Colonic mucosa (tissue), 4 donors: ENCODE measurements at regions not wholly inside any gene's neighbourhood (a gene's known extent, or its start where the extent isn't known, plus 50 kb on each side); places are given as distances from the start of the nearest gene placed in this dataset.

Experiments used
- DNase-seq: peaks from one replicate; pipeline ENCODE4 v3.0.0-alpha.2; 2020
- H3K27ac ChIP-seq: fragments of 200-600 bp; one replicate; pipeline ENCODE4 v1.8.0; 2021
- H3K27me3 ChIP-seq: fragments of 200-600 bp; one replicate; pipeline ENCODE4 v1.8.0; 2021
- H3K36me3 ChIP-seq: fragments of 200-600 bp; one replicate; pipeline ENCODE4 v1.8.0; 2021
- H3K4me1 ChIP-seq: fragments of 200-600 bp; one replicate; pipeline ENCODE4 v1.8.0; 2021; ENCODE audit warnings: mild to moderate bottlenecking
- H3K4me3 ChIP-seq: fragments of 200-600 bp; one replicate; pipeline ENCODE4 v1.8.0; 2021
- H3K9ac ChIP-seq, 2 donors: one replicate each; pipeline ENCODE4 v1.7.0; 2013; ENCODE audit warnings: control low read depth in 2 of 2, low read depth in 2 of 2, low read length in 2 of 2
- H3K9me3 ChIP-seq: fragments of 200-600 bp; one replicate; pipeline ENCODE4 v1.8.0; 2021
- CTCF ChIP-seq: fragments of 200-600 bp; IDR thresholded peaks from one replicate; pipeline ENCODE4 v1.8.0; 2022; ENCODE audit warnings: antibody characterized with exemption, mild to moderate bottlenecking
- intact Hi-C: fragments of 100-400 bp; cut with DNase I; formaldehyde crosslinking; loops from one replicate; pipeline ENCODE4 v1.14.1; 2022
- donor health status: healthy.
- donor health status: DM: no; HTN: no; CAD: no.
- donor health status: DM: no; HTN: no; CAD: no.

DNA sequence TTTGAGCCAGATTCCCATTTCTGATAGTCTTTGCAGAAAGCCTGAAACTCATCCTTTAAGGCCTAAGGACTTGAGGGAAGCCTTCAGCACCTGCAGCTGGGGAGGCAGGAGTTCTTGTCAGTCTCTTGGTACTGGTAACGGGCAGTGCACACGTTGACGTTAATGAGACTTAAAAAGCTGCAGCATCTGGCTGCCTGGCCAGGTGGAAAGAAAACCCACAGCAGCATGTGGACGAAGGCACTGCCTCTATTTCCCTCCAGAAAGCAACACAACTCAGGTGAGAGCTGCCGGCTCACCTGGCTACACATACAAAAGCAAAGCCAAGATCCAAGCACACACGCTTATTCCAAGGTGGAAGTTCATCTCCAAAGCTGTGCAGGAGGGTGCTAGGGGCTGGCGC lies 178.8 kb downstream of the ANAPC1 start:
- no peak for TF ChIP-seq CTCF
- Histone ChIP-seq H3K9ac (peak overlapping the region in 1 of 2 donors; percentile 34), H3K9me3 (no peaks in the 10 kb centered on the region), H3K36me3 (no peaks in the 10 kb centered on the region), H3K4me1 (peaks cover 6% of the 10 kb centered on the region), H3K27me3 (no peaks in the 10 kb centered on the region), H3K27ac (no peak overlapping the region), H3K4me3 (no peak overlapping the region)
- DNase-seq, result no peak
- intact Hi-C loops, result no loop called here

DNA sequence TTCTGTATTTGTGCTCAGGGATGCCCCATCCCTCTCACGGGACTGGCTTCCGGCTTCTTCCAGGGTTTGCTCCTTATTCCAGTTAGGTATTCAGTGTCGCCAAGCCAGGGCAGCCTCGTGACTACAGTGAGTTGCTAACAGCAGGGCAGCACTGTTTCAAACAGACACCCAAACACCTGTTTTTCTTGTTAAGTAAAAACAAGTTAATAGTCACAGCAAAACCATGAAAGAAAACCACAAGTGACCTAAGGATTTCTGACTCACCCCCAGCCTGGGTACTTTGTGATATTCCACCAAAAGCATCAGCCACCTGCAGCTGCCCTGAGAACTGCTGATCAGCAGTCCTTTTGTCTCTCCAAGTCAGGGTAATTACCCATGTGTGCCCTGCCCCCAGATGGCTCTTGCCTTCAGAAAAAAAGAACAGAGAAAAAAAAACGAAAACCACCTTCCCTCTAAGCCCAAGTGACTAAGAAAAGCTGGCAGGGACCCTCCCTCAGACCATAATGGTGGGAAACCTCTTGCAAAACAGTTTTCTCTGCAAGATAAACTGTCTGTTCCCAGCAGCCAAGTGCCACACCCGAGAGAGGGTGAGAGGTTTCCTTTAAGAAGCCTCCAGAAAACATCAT lies 178.2 kb downstream of the ANAPC1 start:
- Histone ChIP-seq H3K4me1 (peaks cover 6% of the 10 kb centered on the region), H3K9me3 (no peaks in the 10 kb centered on the region), H3K27me3 (no peaks in the 10 kb centered on the region), H3K27ac (no peak overlapping the region), H3K4me3 (no peak overlapping the region), H3K36me3 (no peaks in the 10 kb centered on the region), H3K9ac (peak overlapping the region in 1 of 2 donors; percentile 34)
- intact Hi-C loops, result no loop called here
- DNase-seq, result no peak
- no peak for TF ChIP-seq CTCF

DNA sequence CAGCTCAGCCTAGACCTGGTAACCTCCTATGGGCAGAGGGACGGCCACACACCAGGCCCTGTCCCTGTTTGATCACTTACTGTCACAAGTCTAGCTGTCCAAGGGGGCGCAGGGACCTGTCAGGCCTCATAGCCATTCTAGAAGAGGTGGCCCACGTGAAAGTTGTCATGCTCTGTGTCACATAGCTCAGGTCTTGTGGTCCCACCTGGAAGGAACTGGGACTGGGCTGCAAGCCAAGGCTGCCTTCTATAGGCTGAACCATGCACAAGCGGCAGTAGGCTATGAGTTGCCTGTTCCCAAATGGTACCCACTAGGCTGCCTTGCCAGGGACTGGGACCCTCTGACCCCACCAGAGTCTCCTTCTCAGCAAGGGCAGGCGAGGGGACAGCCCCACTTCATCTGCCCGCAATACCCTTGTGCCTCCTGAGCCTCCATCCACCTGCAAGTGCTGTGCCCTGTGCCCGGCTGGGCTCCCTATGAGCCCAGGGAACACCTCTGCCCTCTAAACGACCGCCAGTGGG lies 177.5 kb downstream of the ANAPC1 start:
- no peaks in the 10 kb centered on the region for H3K27me3 ChIP-seq
- no peak overlapping the region for H3K9ac ChIP-seq
- peaks cover 6% of the 10 kb centered on the region for H3K4me1 ChIP-seq
- intact Hi-C loops, result no loop called here
- TF ChIP-seq CTCF, result no peak
- H3K4me3 ChIP-seq, result no peak overlapping the region
- H3K36me3 ChIP-seq, result no peaks in the 10 kb centered on the region
- no peak for DNase-seq
- no peaks in the 10 kb centered on the region for H3K9me3 ChIP-seq
- no peak overlapping the region for H3K27ac ChIP-seq

DNA sequence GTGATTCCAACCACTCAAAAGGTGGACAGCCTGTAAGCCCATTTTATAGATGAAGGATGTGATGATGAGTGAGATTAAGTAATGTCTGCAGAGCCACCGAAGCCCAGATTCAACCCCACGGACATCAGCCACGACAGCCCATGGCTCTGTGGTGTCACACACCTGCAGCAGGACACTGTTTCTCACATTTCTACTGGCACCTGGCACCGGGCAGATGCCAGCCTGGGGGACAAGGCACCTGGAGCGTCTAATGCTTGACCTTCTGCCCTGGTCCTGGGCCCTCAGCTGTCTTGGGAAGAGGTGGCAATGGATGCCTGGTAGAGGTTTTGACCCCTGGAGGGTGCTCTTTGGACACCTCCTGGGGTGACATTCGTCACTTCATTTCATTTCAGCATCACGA lies 176.3 kb downstream of the ANAPC1 start:
- Histone ChIP-seq H3K4me3 (no peak overlapping the region), H3K9me3 (no peaks in the 10 kb centered on the region), H3K36me3 (no peaks in the 10 kb centered on the region), H3K9ac (no peak overlapping the region), H3K27me3 (no peaks in the 10 kb centered on the region), H3K27ac (no peak overlapping the region), H3K4me1 (peaks cover under 1% of the 10 kb centered on the region)
- DNase-seq, result no peak
- no peak for TF ChIP-seq CTCF
- intact Hi-C loops, result no loop called here

GRCh38 chr2:111708476-111709180 lies 175.4 kb downstream of the ANAPC1 start:
- H3K27me3 ChIP-seq, result no peaks in the 10 kb centered on the region
- H3K4me3 ChIP-seq, result no peak overlapping the region
- no peak for TF ChIP-seq CTCF
- no peaks in the 10 kb centered on the region for H3K4me1 ChIP-seq
- no peak for DNase-seq
- H3K36me3 ChIP-seq, result no peaks in the 10 kb centered on the region
- H3K27ac ChIP-seq, result no peak overlapping the region
- H3K9ac ChIP-seq, result no peak overlapping the region
- intact Hi-C loops, result no loop called here
- no peaks in the 10 kb centered on the region for H3K9me3 ChIP-seq
